HG02973 (cell line): ENCODE measurements at regions not wholly inside any gene's neighbourhood (a gene's known extent, or its start where the extent isn't known, plus 50 kb on each side); places are given as distances from the start of the nearest gene placed in this dataset.

Source experiments
- ATAC-seq: cut with Tn5 transposase; IDR thresholded peaks from one replicate; pipeline ENCODE4 v1.9.1; 2021; ENCODE audit warnings: moderate library complexity; ENCODE audit not compliant: unreplicated experiment

DNA sequence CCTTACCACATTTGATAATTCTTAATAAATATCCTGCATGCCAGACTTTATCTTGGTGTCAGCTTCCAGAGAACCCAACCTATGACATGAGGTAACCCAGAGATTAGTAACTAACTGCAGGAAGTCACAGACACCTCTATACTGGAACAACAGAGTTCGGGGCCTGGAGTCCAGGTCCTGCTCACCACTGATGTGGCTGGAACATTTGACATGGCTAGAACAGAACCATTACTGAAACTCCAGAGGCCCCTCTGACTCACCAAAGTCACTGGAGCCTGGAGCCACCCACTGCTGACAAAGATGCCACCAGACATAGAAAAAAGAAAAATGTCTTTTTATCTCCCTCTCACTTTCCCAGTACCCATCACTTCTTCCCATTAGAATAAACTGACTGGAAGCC is 403.7 kb downstream of the MID1IP1 start:
- peak; percentile 66 for ATAC-seq

DNA sequence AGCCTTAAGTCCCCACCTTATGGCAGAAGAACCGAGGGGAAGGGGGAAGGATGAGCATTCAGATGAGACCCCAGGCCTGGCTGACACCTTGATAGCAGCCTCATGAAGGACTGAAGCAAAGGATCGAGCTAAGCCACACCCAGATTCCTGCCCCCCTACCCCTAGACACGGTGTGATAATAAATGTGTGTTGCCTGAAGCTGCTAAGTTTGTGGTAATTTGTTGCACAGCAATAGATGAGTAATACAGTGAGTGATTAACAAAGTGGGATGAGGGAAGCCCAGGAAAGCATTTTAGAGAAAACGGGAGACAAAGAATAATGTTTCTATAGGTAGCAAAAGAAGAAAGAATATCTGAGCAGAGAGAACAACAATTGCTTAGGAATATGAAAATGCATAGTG is 404.2 kb downstream of the MID1IP1 start:
- no peak for ATAC-seq

DNA sequence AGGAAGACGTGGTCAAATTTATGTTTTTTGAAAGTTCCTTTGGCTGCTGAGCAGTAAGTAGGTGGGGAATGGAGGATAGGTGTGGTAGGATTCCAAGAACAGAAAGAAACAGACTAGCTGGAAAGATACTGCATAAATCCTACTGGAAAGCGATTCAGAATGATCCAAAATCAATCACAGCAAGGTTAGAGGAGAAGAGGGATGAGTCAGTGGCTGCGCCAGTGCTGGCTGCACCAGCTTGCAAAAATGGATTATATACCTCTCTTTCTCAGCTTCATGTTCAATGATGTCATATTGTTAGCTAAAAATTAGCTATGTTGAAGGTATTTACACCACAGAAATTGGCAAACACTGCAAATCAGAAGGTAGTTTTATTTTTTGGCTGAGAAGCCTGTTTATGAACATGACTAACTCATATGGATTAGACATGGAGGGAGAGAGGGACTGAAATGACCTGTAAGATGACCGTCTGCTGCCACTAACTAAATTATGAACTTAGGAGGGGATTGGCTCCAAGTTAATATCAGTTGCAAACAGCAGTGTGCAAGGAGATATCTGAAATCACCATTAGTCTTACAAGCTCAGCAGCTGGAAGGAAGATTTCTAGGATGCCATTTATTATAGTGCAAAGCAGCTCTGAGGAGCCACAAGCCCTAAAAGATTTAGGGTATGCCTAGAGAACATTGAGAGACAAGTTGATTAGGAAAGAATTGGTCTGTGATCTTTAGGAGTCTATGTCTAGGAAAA is 405.3 kb downstream of the MID1IP1 start:
- ATAC-seq, result no peak

DNA sequence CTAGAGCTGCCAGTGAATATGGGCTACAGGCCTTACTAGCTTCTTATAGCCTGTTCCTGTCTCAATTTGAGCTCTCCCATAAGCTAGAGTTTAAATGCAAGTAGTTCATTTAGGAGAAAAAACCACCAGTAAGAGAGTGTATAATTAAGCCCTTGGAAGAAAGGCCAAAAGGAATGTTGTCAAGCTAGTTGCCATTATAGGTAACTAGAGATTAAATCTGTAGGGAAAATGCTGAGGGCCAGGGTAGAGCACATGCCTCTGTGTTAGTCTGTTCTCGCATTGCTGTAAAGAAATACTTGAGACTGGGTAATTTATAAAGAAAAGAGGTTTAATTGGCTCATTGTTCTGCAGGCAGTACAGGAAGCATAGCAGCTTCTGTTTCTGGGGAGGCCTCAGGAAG is 410.2 kb downstream of the MID1IP1 start:
- ATAC-seq, result no peak

DNA sequence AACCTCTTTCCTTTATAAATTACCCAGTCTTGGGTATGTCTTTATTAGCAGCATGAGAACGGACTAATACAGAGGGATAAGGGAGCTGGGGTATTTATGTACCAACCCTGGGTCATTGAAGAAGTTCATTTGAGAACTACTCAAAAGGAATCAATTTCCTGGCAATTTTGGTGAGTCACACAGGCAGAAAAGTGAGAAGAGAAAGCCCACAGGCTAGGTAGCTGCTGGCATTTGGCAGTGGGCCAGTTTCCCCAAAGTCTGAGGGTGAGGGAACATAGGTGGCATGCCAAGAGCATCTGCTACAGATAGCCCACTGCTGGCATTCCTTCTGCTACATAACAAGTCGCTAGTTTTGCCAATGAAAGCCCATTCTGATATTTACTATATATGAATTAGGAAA is 411.2 kb downstream of the MID1IP1 start:
- no peak for ATAC-seq

DNA sequence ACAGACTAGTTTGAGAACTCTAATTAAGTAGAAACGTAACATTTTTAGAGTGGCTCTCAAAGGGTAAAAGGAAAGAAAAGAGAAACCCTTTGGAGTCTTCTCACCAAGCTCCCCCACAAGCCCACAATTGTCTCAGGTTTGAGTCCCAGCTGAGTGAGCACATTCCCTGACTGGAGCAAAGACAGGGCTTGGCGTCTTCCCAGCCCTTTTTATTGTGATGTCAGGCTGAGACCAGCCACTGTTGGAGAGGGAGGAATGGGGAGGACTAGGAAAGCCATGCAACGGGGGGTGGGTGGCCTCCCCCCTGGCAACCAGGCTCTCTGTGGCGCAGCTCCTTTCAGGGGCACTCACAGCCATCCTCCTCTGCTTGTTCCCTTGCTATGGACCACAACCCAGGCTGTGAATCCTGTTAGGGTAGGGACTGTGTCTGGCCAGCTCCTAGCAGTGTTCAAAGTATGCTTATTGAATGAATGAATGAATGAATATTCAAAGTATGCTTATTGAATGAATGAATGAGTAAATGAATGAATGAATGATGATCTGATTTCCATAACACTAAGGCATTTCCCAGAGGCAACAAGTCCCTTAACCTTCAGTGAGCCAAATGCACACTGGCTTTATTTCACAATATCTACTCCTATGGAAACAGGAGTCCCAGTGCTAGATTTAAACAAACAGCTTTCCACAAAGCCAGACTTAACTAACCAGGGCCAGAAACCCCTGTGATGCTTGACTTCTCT is 413.3 kb downstream of the MID1IP1 start:
- no peak for ATAC-seq

DNA sequence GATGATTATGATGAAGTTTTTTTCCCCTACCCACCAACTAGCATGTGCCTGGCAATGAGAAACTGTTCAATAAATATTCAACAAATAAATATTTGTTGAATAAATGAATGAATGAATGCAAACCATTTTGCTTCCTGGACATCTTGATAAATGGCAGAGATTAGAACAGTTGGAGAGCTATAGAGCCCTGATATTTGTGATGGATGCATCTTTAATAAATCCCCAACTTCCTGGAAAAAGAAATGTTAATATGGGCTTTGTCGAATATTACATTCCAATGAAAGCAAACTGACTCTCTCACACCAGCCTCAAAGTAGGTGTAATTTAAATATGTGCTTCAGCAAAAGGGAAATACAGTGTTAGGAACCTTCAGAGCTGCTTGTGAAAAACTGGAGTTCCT is 419.7 kb downstream of the MID1IP1 start:
- no peak for ATAC-seq

DNA sequence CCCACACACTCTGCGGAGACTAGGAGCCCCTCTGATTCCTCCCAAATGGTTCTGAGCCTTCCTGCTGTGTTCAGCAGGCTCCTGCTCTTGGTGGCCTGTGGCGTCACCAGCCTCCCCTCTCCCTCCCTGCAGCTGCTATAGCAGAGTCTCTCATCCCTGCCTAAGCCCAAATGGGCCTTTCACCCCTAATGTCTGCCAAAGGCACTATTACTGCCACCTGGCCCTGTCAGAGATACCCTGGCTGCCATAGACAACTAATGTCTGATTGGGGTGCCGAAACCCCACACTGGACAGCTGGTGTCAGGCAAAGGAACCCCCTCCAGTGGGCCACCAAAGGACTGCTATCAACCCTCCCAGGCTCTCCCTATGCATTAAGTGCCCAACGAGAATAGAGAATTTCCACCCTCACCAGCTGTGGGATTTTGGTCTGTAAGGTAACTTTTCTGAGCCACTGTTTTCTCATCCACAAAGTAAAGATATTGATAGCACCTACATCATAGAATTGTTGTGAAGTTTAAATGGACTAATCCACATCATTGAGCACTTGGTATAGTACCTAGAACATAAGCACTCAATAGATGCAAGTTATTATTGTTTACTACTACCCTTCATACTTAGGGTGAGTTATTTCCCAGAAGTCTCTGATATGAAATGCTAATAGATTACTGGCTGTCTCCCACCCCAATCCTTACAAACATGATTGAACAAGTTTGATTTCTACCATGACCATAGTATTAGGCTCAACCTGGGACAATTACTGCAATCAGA is 421.3 kb downstream of the MID1IP1 start:
- ATAC-seq, result no peak

DNA sequence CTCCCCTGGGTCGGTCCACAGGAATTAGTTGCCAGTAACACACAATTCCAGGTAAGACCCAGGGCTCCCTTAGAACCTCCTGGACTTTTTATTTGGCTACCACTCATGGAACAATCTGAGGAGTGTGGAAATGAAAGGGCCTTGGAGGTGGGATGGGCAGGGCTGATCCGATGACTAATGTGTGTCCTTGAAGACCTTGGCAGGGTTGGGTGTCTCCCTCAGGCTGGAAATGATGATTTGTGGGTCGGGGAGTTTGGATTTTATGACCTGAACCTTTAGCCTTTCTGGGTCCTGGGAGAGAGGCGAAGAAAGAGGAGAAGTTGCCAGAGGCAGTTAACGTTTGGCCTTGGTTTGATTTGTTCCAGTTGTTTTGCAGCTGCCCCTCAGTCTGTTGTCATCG is 425.0 kb downstream of the MID1IP1 start:
- ATAC-seq, result no peak

DNA sequence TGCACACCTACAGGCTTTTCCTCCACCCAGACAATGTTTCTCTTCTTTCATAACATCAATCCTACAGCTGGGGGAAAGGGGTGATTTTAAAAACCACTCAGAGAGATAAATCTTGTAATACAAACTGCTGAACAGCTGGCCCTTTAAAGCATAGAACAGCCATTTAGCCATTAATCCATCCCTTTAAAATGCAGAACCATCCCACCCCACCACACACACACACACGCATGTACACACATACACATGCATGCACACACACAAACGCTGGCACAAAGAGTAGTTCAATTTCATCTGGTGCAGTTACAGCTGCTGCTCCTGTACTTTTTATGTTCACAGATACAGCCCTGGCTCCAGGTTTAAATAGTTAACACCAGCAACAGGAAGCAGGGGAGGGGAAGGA is 426.1 kb downstream of the MID1IP1 start:
- ATAC-seq, result no peak

DNA sequence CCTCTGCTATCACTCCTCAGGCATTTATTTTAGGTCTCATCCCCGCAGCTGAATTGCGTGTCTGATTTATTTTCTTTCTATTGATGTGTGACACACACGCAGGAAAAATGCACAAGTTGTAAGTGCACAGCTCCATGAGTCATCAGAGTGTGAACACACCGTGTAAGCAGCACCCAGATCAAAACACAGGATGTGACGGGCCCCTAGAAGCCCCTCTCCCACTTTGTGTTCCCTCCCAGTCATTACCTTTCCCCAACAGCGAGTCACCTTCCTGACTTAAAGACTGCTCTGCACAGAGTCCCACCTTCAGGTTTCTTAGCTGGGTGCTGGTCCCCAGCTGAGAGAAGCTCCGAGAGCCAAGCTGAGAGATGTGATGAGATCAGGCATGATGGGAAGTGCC is 436.7 kb downstream of the MID1IP1 start:
- ATAC-seq, result no peak

DNA sequence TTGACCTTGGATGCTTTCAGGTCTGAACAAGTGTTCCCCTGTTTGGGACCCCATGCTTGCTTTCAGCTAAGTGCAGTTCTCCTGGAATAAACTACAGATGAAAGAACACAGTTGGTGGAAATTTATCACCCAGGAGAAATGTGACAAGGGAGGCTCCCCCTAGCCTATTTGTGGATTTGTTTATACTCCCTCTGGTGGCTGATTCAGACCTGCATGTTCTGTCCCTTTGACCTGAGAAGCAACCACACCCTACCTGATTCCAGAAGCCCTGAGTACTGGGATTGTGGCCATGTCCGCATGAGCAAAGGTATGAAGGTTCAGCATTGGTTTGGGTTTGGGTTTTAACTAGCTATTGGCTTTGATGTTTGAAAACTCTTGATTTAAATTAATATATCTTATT is 440.9 kb downstream of the MID1IP1 start:
- ATAC-seq, result no peak

DNA sequence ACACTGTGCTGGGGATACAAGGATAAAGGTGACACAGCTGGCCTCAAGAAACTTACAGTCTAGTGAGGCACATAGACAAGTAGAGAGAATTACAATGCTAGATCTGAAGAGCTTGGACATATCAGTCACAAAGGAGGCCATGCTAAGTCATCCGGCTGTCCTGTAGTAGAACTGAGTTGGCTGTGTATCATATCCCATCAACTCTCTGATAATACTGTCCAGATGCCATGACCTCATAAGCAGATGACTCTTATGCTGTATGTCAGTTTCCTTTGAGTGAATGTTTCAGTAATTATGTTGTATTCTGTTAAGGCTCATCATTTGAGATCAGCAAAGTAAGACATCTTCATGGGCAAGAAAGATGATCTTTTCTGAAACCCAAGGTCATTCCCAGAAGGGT is 442.9 kb downstream of the MID1IP1 start:
- ATAC-seq, result no peak

DNA sequence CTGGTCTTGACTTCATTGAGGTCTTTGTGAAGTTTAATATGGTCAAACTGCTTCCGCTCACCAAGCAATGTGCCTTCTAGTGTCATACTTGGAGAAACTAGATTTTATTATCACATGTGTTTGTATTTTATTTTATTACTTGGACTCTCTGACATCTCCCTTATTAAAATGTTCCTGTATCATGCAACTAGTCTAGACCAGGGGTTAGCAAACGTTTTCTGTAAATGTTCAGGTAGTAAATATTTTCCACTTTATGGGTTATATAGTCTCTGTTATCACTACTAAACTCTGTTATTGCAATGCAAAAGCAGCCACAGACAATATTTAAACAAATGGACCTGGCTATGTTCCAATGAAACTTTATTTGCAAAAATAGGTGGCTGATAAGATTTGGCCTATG is 443.8 kb downstream of the MID1IP1 start:
- no peak for ATAC-seq

DNA sequence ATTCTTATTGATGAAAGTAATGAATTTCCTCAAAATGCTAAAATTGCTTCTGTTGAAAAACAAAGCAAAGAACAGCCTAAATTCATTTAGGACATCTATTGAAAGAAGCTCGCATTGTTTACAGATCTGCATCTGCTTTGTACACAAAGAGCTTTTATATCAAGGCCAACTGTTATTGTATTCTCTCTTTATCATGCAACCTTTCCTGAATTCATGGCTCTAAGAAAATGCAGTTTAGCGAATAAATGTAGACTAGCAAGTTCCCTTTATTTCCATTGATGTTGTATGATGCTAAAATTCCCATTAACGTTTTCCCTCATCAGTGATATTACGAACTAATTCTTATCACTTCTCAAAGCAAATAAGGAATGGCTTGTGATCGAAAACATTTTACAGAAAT is 446.3 kb downstream of the MID1IP1 start:
- no peak for ATAC-seq

DNA sequence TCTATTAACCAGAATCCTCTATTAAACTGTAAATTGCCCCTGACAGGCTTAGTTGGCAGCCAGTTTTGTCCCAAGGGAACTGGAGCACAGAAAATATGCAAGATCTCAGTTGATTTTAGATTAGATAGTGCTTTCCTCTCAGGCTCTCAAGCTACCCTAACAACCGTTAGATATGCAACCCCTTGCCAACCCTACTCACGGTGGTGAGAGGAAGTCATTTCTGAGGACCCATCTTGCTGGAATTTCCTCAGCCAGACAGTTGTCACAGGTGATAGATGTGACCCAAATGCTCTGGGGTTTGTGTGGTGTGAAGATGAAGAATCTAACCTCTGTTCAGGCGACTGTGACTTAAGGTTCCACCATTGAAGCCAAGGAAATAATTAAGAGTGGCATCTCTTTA is 447.1 kb downstream of the MID1IP1 start:
- ATAC-seq, result no peak

DNA sequence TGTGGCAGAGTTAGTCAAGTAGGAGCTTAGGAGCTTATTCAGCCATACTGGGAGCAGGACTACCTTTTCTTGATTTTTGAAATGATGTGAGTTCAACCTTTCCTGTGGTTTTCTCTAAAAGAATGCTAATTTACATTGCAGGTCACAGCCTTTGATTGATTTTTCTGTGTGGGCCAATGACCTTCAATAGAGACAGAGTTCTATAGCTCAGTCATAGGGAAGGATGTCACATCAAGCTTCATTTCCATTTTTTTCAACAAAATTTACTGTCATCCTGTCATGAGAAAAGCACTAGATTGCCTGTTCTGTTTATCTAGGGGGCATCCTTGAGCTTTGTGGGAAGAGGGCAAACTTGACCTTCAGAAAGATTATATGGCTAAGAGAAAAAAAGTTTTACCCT is 448.7 kb downstream of the MID1IP1 start:
- ATAC-seq, result no peak

DNA sequence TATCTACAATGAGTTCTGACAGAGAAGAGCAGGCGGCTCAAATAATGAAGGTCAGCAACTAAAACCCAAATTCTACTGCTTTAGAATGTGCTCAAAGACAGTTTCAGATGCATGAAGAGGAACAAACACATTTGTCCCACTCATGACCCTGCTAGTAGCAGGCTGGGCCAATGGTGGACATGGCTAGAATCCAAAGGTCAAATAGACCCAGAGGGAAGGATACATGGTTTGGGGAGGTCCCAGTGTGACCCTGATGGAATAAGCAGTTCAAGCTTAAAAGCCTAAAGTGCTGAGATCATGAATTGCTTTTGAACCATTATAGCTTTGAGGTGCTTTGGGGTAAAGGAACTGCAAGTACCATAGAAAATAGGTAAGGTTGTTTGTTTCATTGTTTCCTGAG is 450.7 kb downstream of the MID1IP1 start:
- no peak for ATAC-seq

DNA sequence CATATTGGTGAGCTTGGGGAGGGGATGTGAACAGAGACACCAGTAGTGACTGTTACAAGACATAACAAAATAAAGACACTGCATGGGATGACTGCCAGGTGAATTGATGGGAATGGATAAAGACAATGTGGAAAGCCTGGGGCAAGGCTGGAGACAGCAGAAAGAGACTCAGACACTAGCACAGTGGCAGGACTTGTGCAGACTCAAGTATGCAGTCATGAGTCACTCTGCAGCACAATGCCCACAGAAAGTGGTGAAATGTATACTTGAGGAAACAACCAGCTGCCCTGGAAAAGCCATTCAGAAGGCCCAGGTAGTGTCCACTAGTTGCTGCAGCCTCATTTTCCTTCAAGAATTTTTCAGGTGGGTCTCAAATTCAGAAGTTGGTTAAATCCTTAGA is 452.3 kb downstream of the MID1IP1 start:
- ATAC-seq, result no peak

DNA sequence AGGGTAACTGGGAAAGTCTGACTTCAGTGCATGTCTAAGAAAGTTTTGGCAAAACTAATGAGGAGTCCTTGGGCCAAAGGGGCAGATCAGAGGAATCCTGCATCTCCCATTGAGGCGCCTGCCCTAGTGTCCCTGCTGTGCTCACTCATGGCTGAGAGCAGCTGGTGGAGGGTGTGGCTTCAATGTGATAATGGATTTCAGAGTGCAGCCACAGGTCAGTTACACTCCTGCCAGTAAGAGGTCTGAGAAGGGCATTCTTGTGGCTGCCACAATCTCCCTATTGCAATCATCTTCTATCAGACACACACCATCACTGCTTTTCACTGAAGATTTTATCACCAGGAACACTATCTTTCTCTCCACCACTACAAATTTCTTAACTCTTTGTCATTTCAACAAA is 457.1 kb downstream of the MID1IP1 start:
- ATAC-seq, result no peak

DNA sequence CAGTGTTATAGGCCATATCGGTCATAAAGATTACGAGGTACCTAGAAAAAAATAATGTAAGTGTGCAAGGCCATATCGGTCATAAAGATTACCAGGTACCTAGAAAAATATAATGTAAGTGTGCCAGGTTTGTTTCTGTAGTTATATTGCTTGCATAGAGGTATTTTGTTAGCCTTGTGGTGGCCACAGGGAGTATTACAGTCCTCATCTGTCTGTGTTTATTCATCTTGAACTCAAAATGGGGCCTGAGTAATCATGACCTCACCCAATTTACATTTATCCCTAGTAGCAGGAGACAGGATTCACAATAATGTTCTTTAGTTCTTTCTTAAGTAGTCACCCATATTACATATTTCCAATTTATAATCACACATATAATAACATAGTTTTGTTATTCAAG is 459.7 kb downstream of the MID1IP1 start:
- ATAC-seq, result no peak
